ENCODE measurements at regions not wholly inside any gene's neighbourhood (a gene's known extent, or its start where the extent isn't known, plus 50 kb on each side); places are given as distances from the start of the nearest gene placed in this dataset.

DNA sequence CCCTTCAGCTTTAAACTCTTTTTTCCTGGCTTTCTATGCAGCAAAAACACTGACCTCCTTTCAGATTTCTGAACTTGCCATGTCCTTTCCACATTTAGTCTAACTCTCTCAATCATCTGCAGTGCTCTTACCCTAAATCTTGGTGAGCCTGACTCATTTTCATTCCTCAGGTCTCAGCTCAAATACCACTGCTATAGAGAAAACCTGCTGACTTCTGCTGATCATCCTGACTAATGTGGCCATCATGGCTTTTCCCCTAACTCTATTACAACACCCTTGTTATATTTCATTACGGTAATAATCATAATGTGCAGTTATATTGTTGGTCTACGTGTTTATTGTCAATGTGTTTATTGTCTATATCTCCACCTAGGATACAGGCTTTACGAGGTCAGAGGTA, 207.3 kb upstream of the OR4E1 start:
- no peaks in the 10 kb centered on the region for H3K4me1 ChIP-seq (ENCODE audit: control insufficient read depth in 2 of 2, insufficient read depth in 2 of 2, low read length in 2 of 2)
- CTCF ChIA-PET: interaction anchor here (1.4 kb wide), 1 partner anchor 32 kb away, joined by 3 read pairs; no protein-coding TSS in a partner anchor
- peaks cover 0 to 17% (median 0%) of the 10 kb centered on the region in 4 experiments for H3K27me3 ChIP-seq (replicated peaks in 1 of 4; ENCODE audit: control extremely low read depth in 1 of 4, control insufficient read depth in 3 of 4, insufficient read depth in 4 of 4, low read length in 3 of 4)
- H3K79me2 ChIP-seq (ENCODE audit: control insufficient read depth, insufficient read depth, low read length): no peaks in the 10 kb centered on the region
- TF ChIP-seq, protein P1, sequence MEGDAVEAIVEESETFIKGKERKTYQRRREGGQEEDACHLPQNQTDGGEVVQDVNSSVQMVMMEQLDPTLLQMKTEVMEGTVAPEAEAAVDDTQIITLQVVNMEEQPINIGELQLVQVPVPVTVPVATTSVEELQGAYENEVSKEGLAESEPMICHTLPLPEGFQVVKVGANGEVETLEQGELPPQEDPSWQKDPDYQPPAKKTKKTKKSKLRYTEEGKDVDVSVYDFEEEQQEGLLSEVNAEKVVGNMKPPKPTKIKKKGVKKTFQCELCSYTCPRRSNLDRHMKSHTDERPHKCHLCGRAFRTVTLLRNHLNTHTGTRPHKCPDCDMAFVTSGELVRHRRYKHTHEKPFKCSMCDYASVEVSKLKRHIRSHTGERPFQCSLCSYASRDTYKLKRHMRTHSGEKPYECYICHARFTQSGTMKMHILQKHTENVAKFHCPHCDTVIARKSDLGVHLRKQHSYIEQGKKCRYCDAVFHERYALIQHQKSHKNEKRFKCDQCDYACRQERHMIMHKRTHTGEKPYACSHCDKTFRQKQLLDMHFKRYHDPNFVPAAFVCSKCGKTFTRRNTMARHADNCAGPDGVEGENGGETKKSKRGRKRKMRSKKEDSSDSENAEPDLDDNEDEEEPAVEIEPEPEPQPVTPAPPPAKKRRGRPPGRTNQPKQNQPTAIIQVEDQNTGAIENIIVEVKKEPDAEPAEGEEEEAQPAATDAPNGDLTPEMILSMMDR (IDR thresholded peaks at IDR 0.05): no peak
- no peak for TF ChIP-seq EZH2 (IDR thresholded peaks at IDR 0.05; ENCODE audit: borderline replicate concordance, insufficient read depth, low read depth, low read length, poor library complexity, severe bottlenecking)
- no peak overlapping the region for H2AFZ ChIP-seq (ENCODE audit: insufficient read depth, low read depth, low read length, poor library complexity, severe bottlenecking)
- H3K9me3 Mint-ChIP-seq (ENCODE audit: insufficient read depth): peaks cover 2% of the 10 kb centered on the region
- H3K27me3 Mint-ChIP-seq: peaks cover 47% of the 10 kb centered on the region
- no peak overlapping the region for H3K4me3 ChIP-seq (ENCODE audit: control extremely low read depth in 1 of 5, extremely low read depth in 1 of 5, insufficient read depth in 1 of 5, low read depth in 2 of 5, low read length in 4 of 5)
- H3K27ac Mint-ChIP-seq: no peak overlapping the region
- H3K36me3 ChIP-seq (replicated peaks in 1 of 2; ENCODE audit: control extremely low read depth in 1 of 2, control insufficient read depth in 1 of 2, extremely low read depth in 1 of 2, insufficient read depth in 2 of 2, low read length in 1 of 2): no peaks in the 10 kb centered on the region
- H3K4me2 ChIP-seq (replicated peaks; ENCODE audit: low read depth, low read length, poor library complexity, severe bottlenecking): no peak overlapping the region
- no peak overlapping the region for H3K4me3 Mint-ChIP-seq
- no peak overlapping the region for H3K9ac ChIP-seq (ENCODE audit: low read length)
- no peak for ATAC-seq (ENCODE audit: low read depth)
- DNase-seq: no peak
- H3K4me1 Mint-ChIP-seq: no peaks in the 10 kb centered on the region
- intact Hi-C loops (cut with micrococcal nuclease): no loop called here
- peaks cover 0 to 3% (median 0%) of the 10 kb centered on the region in 3 donors for H3K9me3 ChIP-seq (ENCODE audit: control extremely low read depth in 1 of 3, control insufficient read depth in 2 of 3, insufficient read depth in 1 of 3, low read length in 2 of 3)
- POLR2A ChIA-PET: no interaction called here
- WGBS (ENCODE audit: insufficient coverage): no CpG with 5 or more reads among the region's 3 CpGs
- H3K27ac ChIP-seq (ENCODE audit: low read length in 2 of 2): no peak overlapping the region
- H4K20me1 ChIP-seq (ENCODE audit: control insufficient read depth, insufficient read depth, low read length, poor library complexity, severe bottlenecking): no peaks in the 10 kb centered on the region

DNA sequence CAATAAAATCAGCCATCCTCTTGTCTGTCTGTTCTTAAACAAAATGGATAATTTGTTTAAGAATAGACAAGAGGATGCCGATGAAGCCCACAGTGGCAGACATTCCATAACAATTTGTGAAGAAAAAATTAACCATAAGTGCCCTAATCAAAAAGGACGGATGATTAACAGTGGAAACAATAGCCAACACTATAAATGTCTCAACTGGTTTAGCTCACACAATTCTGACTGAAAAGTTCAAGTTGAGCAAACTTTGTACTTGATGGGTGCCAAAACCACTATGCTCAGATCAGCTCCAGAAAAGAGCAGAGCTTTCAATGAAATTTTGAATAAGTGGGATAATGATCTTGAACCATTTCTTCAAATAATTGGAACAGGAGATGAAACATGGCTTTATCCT, 202.2 kb upstream of the OR4E1 start:
- no peaks in the 10 kb centered on the region for H3K36me3 ChIP-seq (replicated peaks in 1 of 2; ENCODE audit: control extremely low read depth in 1 of 2, control insufficient read depth in 1 of 2, extremely low read depth in 1 of 2, insufficient read depth in 2 of 2, low read length in 1 of 2)
- no peak for TF ChIP-seq EZH2 (IDR thresholded peaks at IDR 0.05; ENCODE audit: borderline replicate concordance, insufficient read depth, low read depth, low read length, poor library complexity, severe bottlenecking)
- TF ChIP-seq, protein P1 (IDR thresholded peaks at IDR 0.05): no peak
- Mint-ChIP-seq H3K9me3 (ENCODE audit: insufficient read depth) (peaks cover 2% of the 10 kb centered on the region), H3K27me3 (peaks cover 39% of the 10 kb centered on the region), H3K4me1 (no peaks in the 10 kb centered on the region), H3K4me3 (no peak overlapping the region), H3K27ac (no peak overlapping the region)
- ChIA-PET CTCF (no interaction called here), POLR2A (no interaction called here)
- H3K27ac ChIP-seq (ENCODE audit: low read length in 2 of 2): no peak overlapping the region
- H2AFZ ChIP-seq (ENCODE audit: insufficient read depth, low read depth, low read length, poor library complexity, severe bottlenecking): no peak overlapping the region
- peaks cover 0 to 3% (median 0%) of the 10 kb centered on the region in 3 donors for H3K9me3 ChIP-seq (ENCODE audit: control extremely low read depth in 1 of 3, control insufficient read depth in 2 of 3, insufficient read depth in 1 of 3, low read length in 2 of 3)
- H3K9ac ChIP-seq (ENCODE audit: low read length): no peak overlapping the region
- no peaks in the 10 kb centered on the region for H3K27me3 ChIP-seq (replicated peaks in 1 of 4; ENCODE audit: control extremely low read depth in 1 of 4, control insufficient read depth in 3 of 4, insufficient read depth in 4 of 4, low read length in 3 of 4)
- H3K79me2 ChIP-seq (ENCODE audit: control insufficient read depth, insufficient read depth, low read length): no peaks in the 10 kb centered on the region
- DNase-seq: no peak
- H3K4me3 ChIP-seq (ENCODE audit: control extremely low read depth in 1 of 5, extremely low read depth in 1 of 5, insufficient read depth in 1 of 5, low read depth in 2 of 5, low read length in 4 of 5): no peak overlapping the region
- H3K4me2 ChIP-seq (replicated peaks; ENCODE audit: low read depth, low read length, poor library complexity, severe bottlenecking): no peak overlapping the region
- H3K4me1 ChIP-seq (ENCODE audit: control insufficient read depth in 2 of 2, insufficient read depth in 2 of 2, low read length in 2 of 2): no peaks in the 10 kb centered on the region
- intact Hi-C loops (cut with micrococcal nuclease): no loop called here
- no CpG with 5 or more reads among the region's 2 CpGs for WGBS (ENCODE audit: insufficient coverage)
- no peak for ATAC-seq (ENCODE audit: low read depth)
- no peaks in the 10 kb centered on the region for H4K20me1 ChIP-seq (ENCODE audit: control insufficient read depth, insufficient read depth, low read length, poor library complexity, severe bottlenecking)
